ENCODE measurements at regions not wholly inside any gene's neighbourhood (a gene's known extent, or its start where the extent isn't known, plus 50 kb on each side); places are given as distances from the start of the nearest gene placed in this dataset.

- TF ChIP-seq YY1 (IDR thresholded peaks at IDR 0.05; ENCODE audit: insufficient read depth, insufficient read length) (no peak), SUZ12 (IDR thresholded peaks at IDR 0.05; ENCODE audit: extremely low read depth, insufficient read depth, insufficient read length) (no peak), ZNF274 (IDR thresholded peaks at IDR 0.05; ENCODE audit: low read depth, low read length) (no peak)
- no peaks in the 10 kb centered on the region for H3K9me3 ChIP-seq (ENCODE audit: insufficient read depth, low read length)
- no peak for DNase-seq (ENCODE audit: low read depth, low spot score)
Observed at GRCh38 chr11:42049650-42050049, 590.2 kb upstream of the LRRC4C start.

GRCh38 chr11:42054351-42054900 lies 595.0 kb upstream of the LRRC4C start:
- Histone ChIP-seq H3K9me3 (ENCODE audit: insufficient read depth, low read length) (no peaks in the 10 kb centered on the region), H3K9ac (ENCODE audit: insufficient read length, low read depth) (no peak overlapping the region), H3K36me3 (ENCODE audit: insufficient read depth, insufficient read length, low read length) (no peaks in the 10 kb centered on the region), H3K27me3 (ENCODE audit: insufficient read depth, insufficient read length) (no peaks in the 10 kb centered on the region), H3K4me3 (ENCODE audit: insufficient read length, low read depth) (no peak overlapping the region), H3K4me1 (ENCODE audit: insufficient read depth, insufficient read length) (no peaks in the 10 kb centered on the region)
- no peak for DNase-seq (ENCODE audit: low read depth, low spot score)
- no peak for TF ChIP-seq ZNF274 (IDR thresholded peaks at IDR 0.05; ENCODE audit: low read depth, low read length)
- no peak for TF ChIP-seq SUZ12 (IDR thresholded peaks at IDR 0.05; ENCODE audit: extremely low read depth, insufficient read depth, insufficient read length)
- no peak for TF ChIP-seq YY1 (IDR thresholded peaks at IDR 0.05; ENCODE audit: insufficient read depth, insufficient read length)

More at GRCh38 chr11:42049650-42050049, 590.2 kb upstream of the LRRC4C start:
- Histone ChIP-seq H3K36me3 (ENCODE audit: insufficient read depth, insufficient read length, low read length) (no peaks in the 10 kb centered on the region), H3K4me1 (ENCODE audit: insufficient read depth, insufficient read length) (no peaks in the 10 kb centered on the region), H3K4me3 (ENCODE audit: insufficient read length, low read depth) (no peak overlapping the region), H3K9ac (ENCODE audit: insufficient read length, low read depth) (no peak overlapping the region), H3K27me3 (ENCODE audit: insufficient read depth, insufficient read length) (no peaks in the 10 kb centered on the region)

- no peaks in the 10 kb centered on the region for H3K36me3 ChIP-seq (ENCODE audit: insufficient read depth, insufficient read length, low read length)
- DNase-seq (ENCODE audit: low read depth, low spot score) = no peak
- H3K9me3 ChIP-seq (ENCODE audit: insufficient read depth, low read length) = no peaks in the 10 kb centered on the region
Observed at GRCh38 chr11:42055606-42056005, 596.2 kb upstream of the LRRC4C start.

GRCh38 chr11:42058794-42059193 lies 599.3 kb upstream of the LRRC4C start:
- no peak for DNase-seq (ENCODE audit: low read depth, low spot score)
- Histone ChIP-seq H3K27me3 (ENCODE audit: insufficient read depth, insufficient read length) (no peaks in the 10 kb centered on the region), H3K36me3 (ENCODE audit: insufficient read depth, insufficient read length, low read length) (no peaks in the 10 kb centered on the region), H3K4me1 (ENCODE audit: insufficient read depth, insufficient read length) (no peaks in the 10 kb centered on the region), H3K9ac (ENCODE audit: insufficient read length, low read depth) (no peak overlapping the region), H3K9me3 (ENCODE audit: insufficient read depth, low read length) (no peaks in the 10 kb centered on the region), H3K4me3 (ENCODE audit: insufficient read length, low read depth) (no peak overlapping the region)
- TF ChIP-seq YY1 (IDR thresholded peaks at IDR 0.05; ENCODE audit: insufficient read depth, insufficient read length) (no peak), SUZ12 (IDR thresholded peaks at IDR 0.05; ENCODE audit: extremely low read depth, insufficient read depth, insufficient read length) (no peak), ZNF274 (IDR thresholded peaks at IDR 0.05; ENCODE audit: low read depth, low read length) (no peak)

More at GRCh38 chr11:42055606-42056005, 596.2 kb upstream of the LRRC4C start:
- Histone ChIP-seq H3K4me3 (ENCODE audit: insufficient read length, low read depth) (no peak overlapping the region), H3K4me1 (ENCODE audit: insufficient read depth, insufficient read length) (no peaks in the 10 kb centered on the region), H3K27me3 (ENCODE audit: insufficient read depth, insufficient read length) (no peaks in the 10 kb centered on the region), H3K9ac (ENCODE audit: insufficient read length, low read depth) (no peak overlapping the region)
- no peak for TF ChIP-seq YY1 (IDR thresholded peaks at IDR 0.05; ENCODE audit: insufficient read depth, insufficient read length)
- TF ChIP-seq ZNF274 (IDR thresholded peaks at IDR 0.05; ENCODE audit: low read depth, low read length) = no peak
- no peak for TF ChIP-seq SUZ12 (IDR thresholded peaks at IDR 0.05; ENCODE audit: extremely low read depth, insufficient read depth, insufficient read length)

- TF ChIP-seq YY1 (IDR thresholded peaks at IDR 0.05; ENCODE audit: insufficient read depth, insufficient read length) = no peak
- TF ChIP-seq ZNF274 (IDR thresholded peaks at IDR 0.05; ENCODE audit: low read depth, low read length) = no peak
- TF ChIP-seq SUZ12 (IDR thresholded peaks at IDR 0.05; ENCODE audit: extremely low read depth, insufficient read depth, insufficient read length) = no peak
- Histone ChIP-seq H3K9ac (ENCODE audit: insufficient read length, low read depth) (no peak overlapping the region), H3K27me3 (ENCODE audit: insufficient read depth, insufficient read length) (no peaks in the 10 kb centered on the region), H3K4me3 (ENCODE audit: insufficient read length, low read depth) (no peak overlapping the region), H3K4me1 (ENCODE audit: insufficient read depth, insufficient read length) (no peaks in the 10 kb centered on the region), H3K9me3 (ENCODE audit: insufficient read depth, low read length) (peaks cover 6% of the 10 kb centered on the region; the same call in 1 of the 2 replicates), H3K36me3 (ENCODE audit: insufficient read depth, insufficient read length, low read length) (no peaks in the 10 kb centered on the region)
- no peak for DNase-seq (ENCODE audit: low read depth, low spot score)
Observed at GRCh38 chr11:42065199-42065598, 605.7 kb upstream of the LRRC4C start.

GRCh38 chr11:42066113-42066512 lies 606.7 kb upstream of the LRRC4C start:
- no peak overlapping the region for H3K4me3 ChIP-seq (ENCODE audit: insufficient read length, low read depth)
- H3K9me3 ChIP-seq (ENCODE audit: insufficient read depth, low read length) = peaks cover 6% of the 10 kb centered on the region; the same call in 1 of the 2 replicates
- TF ChIP-seq ZNF274 (IDR thresholded peaks at IDR 0.05; ENCODE audit: low read depth, low read length) = no peak
- no peak for DNase-seq (ENCODE audit: low read depth, low spot score)
- H3K36me3 ChIP-seq (ENCODE audit: insufficient read depth, insufficient read length, low read length) = no peaks in the 10 kb centered on the region
- no peak overlapping the region for H3K9ac ChIP-seq (ENCODE audit: insufficient read length, low read depth)
- no peaks in the 10 kb centered on the region for H3K4me1 ChIP-seq (ENCODE audit: insufficient read depth, insufficient read length)
- H3K27me3 ChIP-seq (ENCODE audit: insufficient read depth, insufficient read length) = no peaks in the 10 kb centered on the region

- H3K9me3 ChIP-seq (ENCODE audit: insufficient read depth, low read length) = no peaks in the 10 kb centered on the region
- H3K27me3 ChIP-seq (ENCODE audit: insufficient read depth, insufficient read length) = no peaks in the 10 kb centered on the region
- TF ChIP-seq YY1 (IDR thresholded peaks at IDR 0.05; ENCODE audit: insufficient read depth, insufficient read length) (no peak), ZNF274 (IDR thresholded peaks at IDR 0.05; ENCODE audit: low read depth, low read length) (no peak), SUZ12 (IDR thresholded peaks at IDR 0.05; ENCODE audit: extremely low read depth, insufficient read depth, insufficient read length) (no peak)
- no peak overlapping the region for H3K9ac ChIP-seq (ENCODE audit: insufficient read length, low read depth)
- H3K4me1 ChIP-seq (ENCODE audit: insufficient read depth, insufficient read length) = no peaks in the 10 kb centered on the region
- DNase-seq (ENCODE audit: low read depth, low spot score) = no peak
- H3K36me3 ChIP-seq (ENCODE audit: insufficient read depth, insufficient read length, low read length) = no peaks in the 10 kb centered on the region
- H3K4me3 ChIP-seq (ENCODE audit: insufficient read length, low read depth) = no peak overlapping the region
Observed at GRCh38 chr11:42074306-42074705, 614.9 kb upstream of the LRRC4C start.

Measured in NT2/D1 (cell line).